SK-N-SH (cell line): ENCODE measurements at regions not wholly inside any gene's neighbourhood (a gene's known extent, or its start where the extent isn't known, plus 50 kb on each side); places are given as distances from the start of the nearest gene placed in this dataset.

Experiments
- CTCF ChIP-seq: fragments of 200-600 bp; sonication (generic); IDR thresholded peaks from 2 replicates; pipeline ENCODE4 v1.6.1; 2017; ENCODE audit warnings: antibody characterized with exemption, mild to moderate bottlenecking, moderate library complexity
- EP300 ChIP-seq, 2 experiments: IDR thresholded peaks; 2 replicates each; pipeline versions ENCODE4 v1.4.0 to v1.6.1; 2012; ENCODE audit warnings: borderline replicate concordance in 1 of 2, low read depth in 1 of 2, low read length in 1 of 2
- POLR2AphosphoS5 ChIP-seq: IDR thresholded peaks from 2 replicates; pipeline ENCODE4 v1.6.1; 2012; ENCODE audit warnings: low read depth, low read length
- RCOR1 ChIP-seq: fragments of 150-350 bp; IDR thresholded peaks from 2 replicates; pipeline ENCODE4 v1.6.1; 2017; ENCODE audit warnings: antibody characterized with exemption, low read length
- TEAD4 ChIP-seq: IDR thresholded peaks from 2 replicates; pipeline ENCODE4 v1.4.0; 2012; ENCODE audit warnings: mild to moderate bottlenecking, borderline replicate concordance; ENCODE audit not compliant: insufficient read depth

GRCh38 chr20:20956513-20956931, 149.6 kb downstream of the LINC00237 start:
- no peak for TF ChIP-seq EP300 (IDR thresholded peaks at IDR 0.05; ENCODE audit: borderline replicate concordance in 1 of 2, low read depth in 1 of 2, low read length in 1 of 2)
- TF ChIP-seq RCOR1, result no peak
- no peak for TF ChIP-seq CTCF
- no peak for TF ChIP-seq TEAD4
- TF ChIP-seq POLR2AphosphoS5, result no peak
